ENCODE measurements at regions not wholly inside any gene's neighbourhood (a gene's known extent, or its start where the extent isn't known, plus 50 kb on each side); places are given as distances from the start of the nearest gene placed in this dataset.
A peak's percentile ranks its signal among the peaks of the same experiment; 100 is the strongest.

- Histone ChIP-seq H3K27me3 (ENCODE audit: insufficient read depth, low read length) (no peaks in the 10 kb centered on the region), H3K79me1 (ENCODE audit: insufficient read depth, low read depth, low read length, poor library complexity, severe bottlenecking) (no peaks in the 10 kb centered on the region), H3T11ph (ENCODE audit: low read length) (no peak overlapping the region), H2BK15ac (ENCODE audit: low read depth, low read length) (no peak overlapping the region), H4K91ac (ENCODE audit: insufficient read length, low read depth, low read length) (no peak overlapping the region), H2BK120ac (ENCODE audit: low read depth, low read length, poor library complexity, severe bottlenecking) (no peak overlapping the region), H3K14ac (ENCODE audit: insufficient read depth, low read length) (no peak overlapping the region), H3K79me2 (ENCODE audit: insufficient read depth, low read length) (no peaks in the 10 kb centered on the region), H4K5ac (ENCODE audit: insufficient read length, low read depth, low read length) (no peak overlapping the region), H2BK12ac (ENCODE audit: insufficient read length, low read depth, low read length) (no peak overlapping the region), H2BK5ac (ENCODE audit: insufficient read length, low read length) (no peak overlapping the region), H3K4me2 (ENCODE audit: insufficient read depth, insufficient read length, low read length) (no peak overlapping the region), H4K8ac (replicated peaks; ENCODE audit: insufficient read length, low read depth, low read length) (no peak overlapping the region), H3K9me3 (ENCODE audit: control insufficient read depth, low read depth, low read length) (no peaks in the 10 kb centered on the region), H3K4me1 (ENCODE audit: insufficient read depth, low read length) (peaks cover 8% of the 10 kb centered on the region; the same call in 1 of the 2 replicates), H2BK20ac (ENCODE audit: low read depth, low read length, poor library complexity, severe bottlenecking) (no peak overlapping the region), H3K27ac (ENCODE audit: insufficient read length, low read depth, low read length) (no peak overlapping the region), H3K9ac (ENCODE audit: extremely low read depth, insufficient read length, low read length) (no peak overlapping the region), H2AFZ (ENCODE audit: low read length) (no peak overlapping the region), H3K23ac (ENCODE audit: insufficient read length, low read depth, low read length) (no peak overlapping the region), H3K4ac (ENCODE audit: low read depth, low read length) (no peak overlapping the region), H3K56ac (ENCODE audit: insufficient read length, low read depth, low read length) (no peak overlapping the region), H3K23me2 (ENCODE audit: insufficient read length, low read depth, low read length, poor library complexity, severe bottlenecking) (no peaks in the 10 kb centered on the region), H4K20me1 (ENCODE audit: control insufficient read depth, insufficient read depth, insufficient read length) (no peaks in the 10 kb centered on the region), H2AK5ac (ENCODE audit: insufficient read length, low read length) (no peak overlapping the region), H3K18ac (ENCODE audit: insufficient read length, low read depth, low read length) (no peak overlapping the region)
- Mint-ChIP-seq H3K4me3 (no peak overlapping the region; a peak in 1 of 5 replicates), H3K27ac (0 out of 7 replicates have a peak overlapping the region, but pooled peaks of 1 of the 3 experiments have one; percentile 19), H3K9me3 (peaks cover 2% of the 10 kb centered on the region in 2 experiments; a peak in 2 of 5 replicates), H3K4me1 (peaks cover 43 to 45% of the 10 kb centered on the region in 2 experiments), H3K27me3 (ENCODE audit: low read depth) (no peaks in the 10 kb centered on the region), H3K36me3 (ENCODE audit: insufficient read depth in 1 of 3, low read depth in 3 of 3) (peaks cover 0 to 25% (median 18%) of the 10 kb centered on the region in 3 experiments; a peak in 5 of 7 replicates)
- no peak for TF ChIP-seq CTCF (conservative IDR thresholded peaks at IDR 0.05)
- DNase-seq = no peak
- no CpG with 5 or more reads among the region's 7 CpGs for WGBS (ENCODE audit: extremely low coverage, insufficient read length, low lambda C conversion rate)
Measured at GRCh38 chr2:234885118-234885517, 66.7 kb upstream of the SH3BP4 start.
